UCSD-AML1 (cell line): ENCODE measurements at regions not wholly inside any gene's neighbourhood (a gene's known extent, or its start where the extent isn't known, plus 50 kb on each side); places are given as distances from the start of the nearest gene placed in this dataset.
"Not testable (repeated sequence)": the region's sequence is repeated elsewhere in the genome, so short reads cannot be mapped to it uniquely, and the experiment has no call there.

ENCODE experiments used
- DNase-seq: peaks from one replicate; lab custom pipeline; 2025; ENCODE audit not compliant: unreplicated experiment; lab: John Stamatoyannopoulos, UW

- no peak for DNase-seq
Observed at GRCh38 chr9:81032831-81033230, 656.5 kb downstream of the TLE1 start.

- no peak for DNase-seq
Observed at GRCh38 chr9:81032030-81032572, 657.2 kb downstream of the TLE1 start.

GRCh38 chr9:81031422-81032029 lies 657.8 kb downstream of the TLE1 start:
- no peak for DNase-seq

- DNase-seq = no peak
Observed at GRCh38 chr9:81030027-81030426, 659.3 kb downstream of the TLE1 start.

GRCh38 chr9:81028504-81028903 lies 660.8 kb downstream of the TLE1 start:
- no peak for DNase-seq

- DNase-seq = no peak
Observed at GRCh38 chr9:81022177-81022576, 667.2 kb downstream of the TLE1 start.

GRCh38 chr9:81014945-81015344 lies 674.4 kb downstream of the TLE1 start:
- DNase-seq = not testable (repeated sequence)

- not testable (repeated sequence) for DNase-seq
Observed at GRCh38 chr9:81013191-81013590, 676.2 kb downstream of the TLE1 start.

GRCh38 chr9:81002906-81003305 lies 686.4 kb downstream of the TLE1 start:
- DNase-seq = no peak

GRCh38 chr9:81002242-81002641 lies 687.1 kb downstream of the TLE1 start:
- no peak for DNase-seq

GRCh38 chr9:80995759-80996158 lies 693.6 kb downstream of the TLE1 start:
- DNase-seq = no peak

- DNase-seq = no peak
Observed at GRCh38 chr9:80994892-80995291, 694.5 kb downstream of the TLE1 start.

- not testable (repeated sequence) for DNase-seq
Observed at GRCh38 chr9:80985595-80985994, 703.8 kb downstream of the TLE1 start.

- no peak for DNase-seq
Observed at GRCh38 chr9:80976403-80976802, 712.9 kb downstream of the TLE1 start.

GRCh38 chr9:80970377-80970776 lies 719.0 kb downstream of the TLE1 start:
- DNase-seq = not testable (repeated sequence)

- no peak for DNase-seq
Observed at GRCh38 chr9:80968611-80969010, 720.7 kb downstream of the TLE1 start.

- no peak for DNase-seq
Observed at GRCh38 chr9:80964914-80965313, 724.4 kb downstream of the TLE1 start.

- DNase-seq = no peak
Observed at GRCh38 chr9:80964374-80964773, 725.0 kb downstream of the TLE1 start.

- no peak for DNase-seq
Observed at GRCh38 chr9:80957801-80958200, 731.5 kb downstream of the TLE1 start.

- DNase-seq = no peak
Observed at GRCh38 chr9:80954521-80954920, 734.8 kb downstream of the TLE1 start.

- DNase-seq = no peak
Observed at GRCh38 chr9:80952363-80952922, 736.9 kb downstream of the TLE1 start.

GRCh38 chr9:80951675-80952074 lies 737.7 kb downstream of the TLE1 start:
- no peak for DNase-seq

GRCh38 chr9:80948876-80949275 lies 740.5 kb downstream of the TLE1 start:
- no peak for DNase-seq
